ENCODE measurements at regions not wholly inside any gene's neighbourhood (a gene's known extent, or its start where the extent isn't known, plus 50 kb on each side); places are given as distances from the start of the nearest gene placed in this dataset.
"Not testable (repeated sequence)": the region's sequence is repeated elsewhere in the genome, so short reads cannot be mapped to it uniquely, and the experiment has no call there.

GRCh38 chr2:122697415-122697814, 942.0 kb downstream of the TSN start:
- H3K9me3 Mint-ChIP-seq, result peaks cover 2% of the 10 kb centered on the region
- no peaks in the 10 kb centered on the region for H3K27me3 Mint-ChIP-seq
- no peak for DNase-seq
- H3K4me1 Mint-ChIP-seq, result no peaks in the 10 kb centered on the region
- no peak overlapping the region for H3K27ac Mint-ChIP-seq
- no peak for ATAC-seq (ENCODE audit: low read depth)
- no peak overlapping the region for H3K4me3 Mint-ChIP-seq
- H3K36me3 Mint-ChIP-seq, result no peaks in the 10 kb centered on the region
- POLR2A ChIA-PET, result no interaction called here

GRCh38 chr2:122703676-122704075, 948.2 kb downstream of the TSN start:
- H3K27ac Mint-ChIP-seq, result no peak overlapping the region
- ATAC-seq (ENCODE audit: low read depth), result no peak
- no peaks in the 10 kb centered on the region for H3K36me3 Mint-ChIP-seq
- no peak overlapping the region for H3K4me3 Mint-ChIP-seq
- DNase-seq, result no peak
- no peaks in the 10 kb centered on the region for H3K9me3 Mint-ChIP-seq
- no peaks in the 10 kb centered on the region for H3K27me3 Mint-ChIP-seq
- POLR2A ChIA-PET, result no interaction called here
- no peaks in the 10 kb centered on the region for H3K4me1 Mint-ChIP-seq

- POLR2A ChIA-PET, result no interaction called here
- no peak overlapping the region for H3K27ac Mint-ChIP-seq
- H3K36me3 Mint-ChIP-seq, result no peaks in the 10 kb centered on the region
- no peaks in the 10 kb centered on the region for H3K27me3 Mint-ChIP-seq
- no peak for ATAC-seq (ENCODE audit: low read depth)
- no peak overlapping the region for H3K4me3 Mint-ChIP-seq
- DNase-seq, result no peak
- no peaks in the 10 kb centered on the region for H3K4me1 Mint-ChIP-seq
- H3K9me3 Mint-ChIP-seq, result no peaks in the 10 kb centered on the region
Measured at GRCh38 chr2:122704109-122704563, 948.7 kb downstream of the TSN start.

- POLR2A ChIA-PET, result no interaction called here
- H3K36me3 Mint-ChIP-seq, result no peaks in the 10 kb centered on the region
- H3K4me1 Mint-ChIP-seq, result no peaks in the 10 kb centered on the region
Measured at GRCh38 chr2:122705746-122706145, 950.3 kb downstream of the TSN start.

DNA sequence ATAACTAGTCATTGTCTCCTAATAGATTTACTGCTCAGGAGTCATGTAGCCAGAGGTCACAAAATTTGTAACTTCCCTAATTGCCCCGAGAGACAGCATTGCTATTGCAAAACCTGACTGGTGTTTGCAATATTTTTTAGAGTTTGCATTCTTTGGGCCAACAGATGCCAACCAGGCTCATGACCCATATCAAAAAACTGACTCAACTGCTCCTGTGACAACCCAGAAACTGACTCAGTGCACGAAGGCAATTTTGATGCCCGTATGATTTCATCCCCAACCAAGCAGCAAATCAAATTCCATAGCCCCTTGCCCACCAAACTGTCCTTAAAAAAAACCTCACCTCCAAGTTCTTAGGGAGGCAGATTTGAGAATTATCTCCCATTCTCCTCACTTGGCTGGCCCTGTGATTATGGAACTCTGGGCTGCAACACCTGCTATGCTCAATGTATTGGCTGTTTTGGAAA, 951.3 kb downstream of the TSN start:
- Mint-ChIP-seq H3K4me3 (no peak overlapping the region), H3K9me3 (no peaks in the 10 kb centered on the region), H3K4me1 (no peaks in the 10 kb centered on the region), H3K27me3 (no peaks in the 10 kb centered on the region), H3K27ac (no peak overlapping the region), H3K36me3 (no peaks in the 10 kb centered on the region)
- ATAC-seq (ENCODE audit: low read depth), result no peak
- DNase-seq, result no peak
- POLR2A ChIA-PET, result no interaction called here

More at GRCh38 chr2:122705746-122706145, 950.3 kb downstream of the TSN start:
- no peak overlapping the region for H3K27ac Mint-ChIP-seq
- H3K9me3 Mint-ChIP-seq, result no peaks in the 10 kb centered on the region
- ATAC-seq (ENCODE audit: low read depth) (no peak), DNase-seq (no peak)
- no peaks in the 10 kb centered on the region for H3K27me3 Mint-ChIP-seq
- H3K4me3 Mint-ChIP-seq, result no peak overlapping the region

GRCh38 chr2:122707224-122707824, 951.9 kb downstream of the TSN start:
- Mint-ChIP-seq H3K4me1 (no peaks in the 10 kb centered on the region), H3K4me3 (no peak overlapping the region)

GRCh38 chr2:122710049-122710448, 954.6 kb downstream of the TSN start:
- POLR2A ChIA-PET, result no interaction called here
- no peaks in the 10 kb centered on the region for H3K4me1 Mint-ChIP-seq
- no peak for ATAC-seq (ENCODE audit: low read depth)
- H3K4me3 Mint-ChIP-seq, result no peak overlapping the region
- H3K27ac Mint-ChIP-seq, result no peak overlapping the region
- DNase-seq, result no peak
- H3K36me3 Mint-ChIP-seq, result no peaks in the 10 kb centered on the region
- no peaks in the 10 kb centered on the region for H3K27me3 Mint-ChIP-seq
- peaks cover 10% of the 10 kb centered on the region for H3K9me3 Mint-ChIP-seq

More at GRCh38 chr2:122707224-122707824, 951.9 kb downstream of the TSN start:
- POLR2A ChIA-PET, result no interaction called here
- Mint-ChIP-seq H3K9me3 (peaks cover 2% of the 10 kb centered on the region), H3K27me3 (no peaks in the 10 kb centered on the region), H3K27ac (no peak overlapping the region), H3K36me3 (no peaks in the 10 kb centered on the region)
- DNase-seq, result no peak
- no peak for ATAC-seq (ENCODE audit: low read depth)

DNA sequence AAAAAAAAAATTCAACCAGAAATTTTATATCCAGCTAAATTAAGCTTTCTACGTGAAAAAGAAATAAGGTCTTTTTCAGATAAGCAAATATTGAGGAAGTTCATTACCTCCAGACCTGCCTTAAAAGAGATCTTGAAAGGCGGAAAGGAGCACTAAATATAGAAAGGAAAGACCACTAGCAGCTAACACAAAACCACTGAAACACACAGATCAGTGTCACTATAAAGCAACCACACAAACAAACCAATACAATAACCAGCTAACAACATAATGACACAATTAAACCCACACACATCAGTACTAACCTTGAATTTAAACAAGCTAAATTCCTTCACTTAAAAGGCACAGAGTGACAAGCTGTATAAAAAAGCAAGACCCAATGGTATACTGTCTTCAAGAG, 958.3 kb downstream of the TSN start:
- POLR2A ChIA-PET, result no interaction called here
- no peaks in the 10 kb centered on the region for H3K4me1 Mint-ChIP-seq
- no peaks in the 10 kb centered on the region for H3K27me3 Mint-ChIP-seq
- H3K27ac Mint-ChIP-seq, result no peak overlapping the region
- no peak overlapping the region for H3K4me3 Mint-ChIP-seq
- ATAC-seq (ENCODE audit: low read depth), result no peak
- no peak for DNase-seq
- H3K9me3 Mint-ChIP-seq, result peaks cover 10% of the 10 kb centered on the region
- H3K36me3 Mint-ChIP-seq, result no peaks in the 10 kb centered on the region

GRCh38 chr2:122720822-122721221, 965.4 kb downstream of the TSN start:
- H3K36me3 Mint-ChIP-seq; POLR2A ChIA-PET; ATAC-seq (ENCODE audit: low read depth); H3K27me3 Mint-ChIP-seq; H3K9me3 Mint-ChIP-seq; H3K27ac Mint-ChIP-seq; H3K4me3 Mint-ChIP-seq; DNase-seq; H3K4me1 Mint-ChIP-seq: not testable (repeated sequence)

DNA sequence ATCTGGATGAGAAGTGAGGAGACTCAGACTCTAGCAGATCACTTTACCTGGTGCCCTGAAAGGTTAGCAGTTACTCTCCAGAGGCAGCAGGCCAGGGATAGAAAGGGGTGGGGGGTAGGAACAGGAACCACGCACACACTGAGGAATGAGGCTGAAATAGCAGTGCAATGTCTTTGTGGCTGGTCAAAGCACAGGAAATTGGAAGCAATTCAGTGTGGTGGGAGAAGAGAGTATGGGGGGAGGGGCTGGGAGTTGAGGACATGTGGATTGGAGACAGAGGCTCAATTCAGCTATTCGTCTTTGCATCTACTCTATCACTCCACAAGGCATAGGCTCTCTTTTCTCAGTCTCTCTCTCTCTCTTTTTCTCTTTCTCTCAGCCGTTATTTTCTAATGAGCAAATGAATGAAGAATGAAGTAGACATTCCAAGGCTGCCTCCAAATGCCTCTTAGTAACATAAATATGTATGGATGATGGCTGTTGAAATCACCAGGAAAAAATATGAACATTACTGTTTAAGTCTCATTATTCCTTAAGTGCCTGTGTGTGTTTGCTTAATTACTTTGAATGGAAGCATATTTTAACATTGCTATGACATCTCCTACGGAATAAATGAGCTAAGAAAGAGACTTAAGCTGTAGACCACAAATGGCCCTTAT, 979.4 kb downstream of the TSN start:
- DNase-seq, result no peak
- H3K27me3 Mint-ChIP-seq, result no peaks in the 10 kb centered on the region
- no peaks in the 10 kb centered on the region for H3K36me3 Mint-ChIP-seq
- H3K4me1 Mint-ChIP-seq, result peaks cover 14% of the 10 kb centered on the region
- peaks cover 3% of the 10 kb centered on the region for H3K9me3 Mint-ChIP-seq
- no peak overlapping the region for H3K27ac Mint-ChIP-seq
- H3K4me3 Mint-ChIP-seq, result no peak overlapping the region
- POLR2A ChIA-PET, result no interaction called here
- ATAC-seq (ENCODE audit: low read depth), result no peak

GRCh38 chr2:122736279-122736678, 980.8 kb downstream of the TSN start:
- no peak overlapping the region for H3K27ac Mint-ChIP-seq
- POLR2A ChIA-PET, result no interaction called here
- H3K27me3 Mint-ChIP-seq, result no peaks in the 10 kb centered on the region
- H3K4me1 Mint-ChIP-seq, result peaks cover 18% of the 10 kb centered on the region
- H3K36me3 Mint-ChIP-seq, result no peaks in the 10 kb centered on the region
- DNase-seq (no peak), ATAC-seq (ENCODE audit: low read depth) (no peak)
- no peak overlapping the region for H3K4me3 Mint-ChIP-seq
- peaks cover 3% of the 10 kb centered on the region for H3K9me3 Mint-ChIP-seq

DNA sequence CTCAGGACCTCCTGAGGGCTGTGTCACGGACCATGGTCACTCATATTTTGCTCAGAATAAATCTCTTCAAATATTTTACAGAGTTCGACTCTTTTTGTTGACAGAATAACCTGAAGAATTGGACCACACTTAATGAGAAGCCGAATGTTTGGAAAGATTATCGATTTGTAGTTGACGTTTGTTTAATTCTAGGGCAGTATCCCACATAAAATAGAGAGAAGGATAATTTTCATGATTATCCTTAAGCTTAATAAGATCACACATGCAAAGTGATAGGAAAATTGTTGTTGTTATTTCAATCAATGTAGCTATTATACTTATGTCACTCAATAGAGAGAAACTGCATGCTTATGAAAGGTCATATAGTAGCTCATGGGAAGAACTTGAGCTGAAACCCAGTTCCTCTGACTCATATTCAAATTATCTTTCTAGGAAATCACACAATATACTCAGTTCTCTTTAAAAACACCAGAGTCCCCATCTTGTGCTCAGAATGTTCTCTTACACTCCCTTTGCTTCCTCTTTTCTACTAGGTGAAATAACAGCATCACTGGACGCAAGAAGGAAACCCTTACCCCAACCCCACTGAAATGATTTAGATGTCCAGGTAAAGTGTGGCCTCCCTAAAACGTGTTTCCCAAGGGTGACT, 982.1 kb downstream of the TSN start:
- no peaks in the 10 kb centered on the region for H3K36me3 Mint-ChIP-seq
- no peaks in the 10 kb centered on the region for H3K27me3 Mint-ChIP-seq
- no peak for DNase-seq
- H3K4me1 Mint-ChIP-seq, result peaks cover 18% of the 10 kb centered on the region
- POLR2A ChIA-PET, result no interaction called here
- peak overlapping the region; percentile 29 for H3K4me3 Mint-ChIP-seq
- peak overlapping the region; percentile 75 for H3K27ac Mint-ChIP-seq
- peak; percentile 76 for ATAC-seq (ENCODE audit: low read depth)
- peaks cover 3% of the 10 kb centered on the region for H3K9me3 Mint-ChIP-seq

DNA sequence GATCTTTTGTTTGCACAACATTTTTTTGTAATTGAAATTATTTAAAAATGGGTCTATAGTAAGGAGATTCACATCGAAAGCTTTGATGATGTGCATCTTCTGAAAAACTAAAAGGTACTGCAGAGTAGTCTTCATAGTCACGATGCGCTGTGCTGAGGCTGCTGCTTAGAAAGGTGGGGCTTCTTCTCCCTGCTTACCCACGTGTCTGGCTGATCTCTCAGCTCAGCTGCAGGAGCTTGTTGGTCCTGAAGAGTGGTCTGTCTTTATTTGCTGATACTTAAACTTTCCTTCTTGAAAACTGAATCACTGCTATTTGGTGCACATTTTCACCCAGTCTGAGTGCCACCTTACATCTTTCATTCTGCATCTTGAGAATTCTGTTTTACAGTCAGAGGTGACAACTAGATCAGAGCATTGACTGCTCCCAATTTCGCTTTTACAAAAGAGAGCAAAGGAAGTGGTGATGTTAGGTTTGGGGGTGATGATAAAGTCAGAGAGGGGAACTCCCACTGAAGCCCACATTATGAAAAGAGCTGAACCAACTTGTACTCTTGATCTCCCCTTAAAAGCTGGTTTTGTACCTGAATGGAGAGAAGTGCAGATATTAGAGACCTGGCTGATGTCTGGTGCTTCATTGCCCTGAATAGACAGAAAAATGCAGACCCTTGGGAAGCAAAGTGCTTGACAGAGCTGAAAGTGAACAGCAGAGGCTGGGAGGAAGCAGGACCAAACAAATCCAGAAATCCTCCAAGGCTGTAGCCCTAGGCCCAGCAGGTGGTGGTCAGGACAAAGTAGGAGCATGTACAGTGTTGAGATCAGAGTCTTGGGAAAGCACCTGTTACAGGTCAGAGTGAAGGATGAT, 984.5 kb downstream of the TSN start:
- Mint-ChIP-seq H3K9me3 (peaks cover 3% of the 10 kb centered on the region), H3K4me3 (peak overlapping the region; percentile 39), H3K27ac (peak overlapping the region; percentile 72), H3K4me1 (peaks cover 18% of the 10 kb centered on the region), H3K36me3 (no peaks in the 10 kb centered on the region), H3K27me3 (no peaks in the 10 kb centered on the region)
- ATAC-seq (ENCODE audit: low read depth) (peak; percentile 79), DNase-seq (no peak)
- POLR2A ChIA-PET, result no interaction called here
